Pancreas (tissue), 10 donors: ENCODE measurements at regions not wholly inside any gene's neighbourhood (a gene's known extent, or its start where the extent isn't known, plus 50 kb on each side); places are given as distances from the start of the nearest gene placed in this dataset.

Experiments
- ATAC-seq, 4 donors: fragments of 200-7000 bp; cut with Tn5 transposase; one replicate each; pipeline versions ENCODE4 v1.8.0 to v1.9.1; 2020; ENCODE audit warnings: mild to moderate bottlenecking in 4 of 4, moderate library complexity in 4 of 4
- DNase-seq, 6 donors: peaks; one replicate each; pipeline ENCODE4 v3.0.0-alpha.2; 2020
- FAIRE-seq: peaks from 2 replicates; lab custom pipeline; 2012; peaks lifted over from hg19 to GRCh38; lab: Jason Lieb, UNC
- H3K27ac ChIP-seq, 4 donors: fragments of 200-600 bp; sonication (generic); 1 replicate in 3 of 4; 2 replicates in 1 of 4; pipeline versions ENCODE4 v1.5.0 to v1.8.0; 2020
- H3K27me3 ChIP-seq, 4 donors: fragments of 200-600 bp; one replicate each; pipeline ENCODE4 v1.8.0; 2021
- H3K36me3 ChIP-seq, 3 donors: fragments of 200-600 bp; sonication (generic) in 1 of 3; one replicate each; pipeline versions ENCODE4 v1.5.0 to v1.8.0; 2020 to 2021
- H3K4me1 ChIP-seq, 3 donors: fragments of 200-600 bp; one replicate each; pipeline ENCODE4 v1.8.0; 2021
- H3K4me3 ChIP-seq, 4 donors: fragments of 200-600 bp; sonication (generic) in 2 of 4; one replicate each; pipeline versions ENCODE4 v1.5.0 to v1.8.0; 2020 to 2021
- H3K9me3 ChIP-seq, 4 donors: fragments of 200-600 bp; one replicate each; pipeline ENCODE4 v1.8.0; 2021
- WGBS, 2 donors: extraction: QIAGEN DNeasy Blood & Tissue Kit; methylation state at CpG; one replicate each; pipeline ENCODE4 v1.1.7; 2013; 5-methylcytosine and 5-hydroxymethylcytosine counted together
- intact Hi-C, 3 donors: fragments of 100-400 bp; cut with DNase I; formaldehyde crosslinking; loops; one replicate each; pipeline versions ENCODE4 v1.11.1 to v1.14.2; 2022
- TF ChIP-seq, protein P1 (sequence below), 4 donors: fragments of 200-600 bp; sonication (generic) in 3 of 4; IDR thresholded peaks; one replicate each; pipeline versions ENCODE4 v1.5.0 to v1.8.0; 2021; ENCODE audit warnings: antibody characterized with exemption in 4 of 4
- donor health status: healthy with polysubstance abuse.
- donor health status: DM: no; HTN: no; CAD: no; lungs with moderate emphysema.
- donor health status: DM: no; HTN: no; CAD: no.
- donor health status: control.
- donor health status: control.
- donor health status: Bipolar disorder and iron deficiency.
- donor health status: DM: yes; HTN: yes; CAD: no.
- donor health status: DM: no; HTN: no; CAD: no.
- donor health status: DM: no; HTN: no; CAD: no.
- donor health status: DM: yes; HTN: yes; CAD: no.

DNA sequence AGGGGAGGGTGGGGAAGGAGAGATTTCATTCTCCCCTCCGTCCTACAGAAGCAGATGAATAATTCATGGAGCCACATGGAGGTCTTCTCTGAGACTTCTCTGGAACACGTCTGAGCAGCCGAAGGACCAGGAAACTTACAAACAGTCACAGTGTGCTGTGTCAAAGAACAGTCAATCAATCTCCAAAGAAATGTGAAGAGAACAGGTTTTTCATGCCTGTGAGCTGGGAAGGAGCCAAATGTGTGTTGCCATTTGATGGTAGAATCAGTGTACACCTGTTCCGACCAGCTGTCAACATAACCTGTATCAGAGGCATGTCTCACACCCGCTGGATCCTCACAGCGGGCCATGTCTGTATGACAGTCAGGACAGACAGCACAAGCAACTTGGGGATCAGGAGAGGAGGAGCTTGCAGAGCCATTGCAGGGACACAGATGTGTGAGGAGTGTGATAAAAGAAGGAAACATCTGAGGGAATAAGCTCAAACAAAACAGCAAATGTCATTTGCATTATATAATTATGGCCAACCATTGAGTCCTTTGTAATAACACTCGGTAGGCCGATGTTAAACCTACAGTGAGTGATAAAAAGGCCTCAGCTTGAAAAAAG lies 298.5 kb downstream of the EN1 start:
- DNase-seq (no peak), FAIRE-seq (no peak), ATAC-seq (no peak)
- intact Hi-C loops = no loop called here
- H3K27ac ChIP-seq = no peak overlapping the region
- H3K4me1 ChIP-seq = no peaks in the 10 kb centered on the region
- no peaks in the 10 kb centered on the region for H3K36me3 ChIP-seq
- H3K9me3 ChIP-seq = no peaks in the 10 kb centered on the region
- no peaks in the 10 kb centered on the region for H3K27me3 ChIP-seq
- 45 to 49% methylated on average over 8 of the region's 8 CpGs for WGBS, 2 donors
- no peak overlapping the region for H3K4me3 ChIP-seq
- TF ChIP-seq, protein P1, sequence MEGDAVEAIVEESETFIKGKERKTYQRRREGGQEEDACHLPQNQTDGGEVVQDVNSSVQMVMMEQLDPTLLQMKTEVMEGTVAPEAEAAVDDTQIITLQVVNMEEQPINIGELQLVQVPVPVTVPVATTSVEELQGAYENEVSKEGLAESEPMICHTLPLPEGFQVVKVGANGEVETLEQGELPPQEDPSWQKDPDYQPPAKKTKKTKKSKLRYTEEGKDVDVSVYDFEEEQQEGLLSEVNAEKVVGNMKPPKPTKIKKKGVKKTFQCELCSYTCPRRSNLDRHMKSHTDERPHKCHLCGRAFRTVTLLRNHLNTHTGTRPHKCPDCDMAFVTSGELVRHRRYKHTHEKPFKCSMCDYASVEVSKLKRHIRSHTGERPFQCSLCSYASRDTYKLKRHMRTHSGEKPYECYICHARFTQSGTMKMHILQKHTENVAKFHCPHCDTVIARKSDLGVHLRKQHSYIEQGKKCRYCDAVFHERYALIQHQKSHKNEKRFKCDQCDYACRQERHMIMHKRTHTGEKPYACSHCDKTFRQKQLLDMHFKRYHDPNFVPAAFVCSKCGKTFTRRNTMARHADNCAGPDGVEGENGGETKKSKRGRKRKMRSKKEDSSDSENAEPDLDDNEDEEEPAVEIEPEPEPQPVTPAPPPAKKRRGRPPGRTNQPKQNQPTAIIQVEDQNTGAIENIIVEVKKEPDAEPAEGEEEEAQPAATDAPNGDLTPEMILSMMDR (IDR thresholded peaks at IDR 0.05) = no peak

DNA sequence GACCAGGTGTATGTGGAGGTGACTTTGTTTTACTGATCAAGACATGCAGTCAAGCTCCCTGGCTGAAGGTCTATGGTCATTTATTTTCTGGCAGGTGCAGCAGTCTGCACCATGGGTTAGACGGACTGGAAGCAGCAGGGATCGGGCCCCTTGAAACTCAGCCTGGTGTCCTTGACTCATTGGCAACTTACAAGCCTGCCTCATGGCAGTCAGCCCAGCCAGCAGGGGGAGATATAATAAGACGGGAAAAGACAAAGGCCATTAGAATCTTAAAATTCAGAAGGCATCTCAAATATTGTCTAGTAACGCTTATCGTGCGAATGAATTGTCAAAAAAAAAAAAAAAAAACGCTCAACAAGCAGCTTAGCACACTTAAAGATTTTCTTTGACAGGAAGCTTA lies 308.2 kb downstream of the EN1 start:
- TF ChIP-seq, protein P1 (IDR thresholded peaks at IDR 0.05) = peak in 1 of 4 donors; percentile 22
- Histone ChIP-seq H3K27ac (no peak overlapping the region), H3K36me3 (no peaks in the 10 kb centered on the region), H3K4me3 (no peak overlapping the region), H3K27me3 (no peaks in the 10 kb centered on the region), H3K9me3 (no peaks in the 10 kb centered on the region), H3K4me1 (no peaks in the 10 kb centered on the region)
- WGBS, 2 donors = 41% methylated on average over 7 of the region's 7 CpGs
- no peak for FAIRE-seq
- DNase-seq = peak in 5 of 6 donors; percentile 21 to 58 (median 25)
- ATAC-seq = peak in 3 of 4 donors; percentile 22 to 59 (median 52)
- intact Hi-C loops = no loop called here

DNA sequence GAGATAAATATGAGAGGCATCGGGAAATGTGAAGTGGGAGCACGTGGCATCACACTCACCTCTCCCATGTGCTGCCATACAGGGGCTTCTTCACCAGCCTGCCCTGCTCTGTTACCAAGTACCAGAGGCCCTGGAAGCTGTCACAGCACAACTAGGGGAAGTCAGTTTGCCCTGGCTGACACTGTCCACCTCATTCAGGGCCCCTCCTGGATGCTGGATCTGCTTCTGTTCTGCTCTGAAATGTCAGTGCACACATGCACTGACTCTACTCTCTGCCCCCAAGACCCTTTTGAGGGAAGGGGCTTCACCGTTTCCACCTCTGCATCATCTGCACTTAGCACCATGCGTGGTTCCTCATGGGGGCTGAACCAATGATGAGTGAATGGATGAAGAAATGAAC lies 311.1 kb downstream of the EN1 start:
- no peak for FAIRE-seq
- Histone ChIP-seq H3K27ac (no peak overlapping the region), H3K4me3 (no peak overlapping the region), H3K9me3 (no peaks in the 10 kb centered on the region), H3K36me3 (no peaks in the 10 kb centered on the region), H3K4me1 (no peaks in the 10 kb centered on the region), H3K27me3 (no peaks in the 10 kb centered on the region)
- no peak for ATAC-seq
- intact Hi-C loops = no loop called here
- 85 to 89% methylated on average over 4 of the region's 4 CpGs for WGBS, 2 donors
- DNase-seq = no peak
- TF ChIP-seq, protein P1 (IDR thresholded peaks at IDR 0.05) = no peak

DNA sequence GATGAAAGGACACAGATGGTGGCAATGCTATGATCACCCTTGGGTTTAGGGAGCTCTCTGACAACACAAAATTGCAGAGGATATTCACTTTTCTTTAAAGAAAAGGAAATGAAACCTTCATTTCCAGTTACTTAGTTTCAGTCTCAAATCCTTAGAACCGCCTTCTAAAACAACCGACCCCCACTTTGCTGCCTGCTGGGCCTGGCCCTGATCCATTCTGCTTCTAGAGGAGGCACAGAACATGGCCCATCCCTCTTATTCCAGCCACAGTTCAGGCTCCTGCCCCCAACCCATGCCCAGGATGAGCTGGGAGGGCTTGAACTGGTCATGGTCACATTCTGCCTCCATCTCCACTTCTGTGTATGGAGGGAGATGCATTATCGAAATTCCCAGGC lies 311.6 kb downstream of the EN1 start:
- TF ChIP-seq, protein P1 (IDR thresholded peaks at IDR 0.05) = no peak
- WGBS, 2 donors = 85 to 87% methylated on average over 3 of the region's 3 CpGs
- Histone ChIP-seq H3K27me3 (no peaks in the 10 kb centered on the region), H3K4me1 (no peaks in the 10 kb centered on the region), H3K36me3 (no peaks in the 10 kb centered on the region), H3K27ac (no peak overlapping the region), H3K9me3 (no peaks in the 10 kb centered on the region), H3K4me3 (no peak overlapping the region)
- intact Hi-C loops = no loop called here
- no peak for FAIRE-seq
- no peak for ATAC-seq
- no peak for DNase-seq

DNA sequence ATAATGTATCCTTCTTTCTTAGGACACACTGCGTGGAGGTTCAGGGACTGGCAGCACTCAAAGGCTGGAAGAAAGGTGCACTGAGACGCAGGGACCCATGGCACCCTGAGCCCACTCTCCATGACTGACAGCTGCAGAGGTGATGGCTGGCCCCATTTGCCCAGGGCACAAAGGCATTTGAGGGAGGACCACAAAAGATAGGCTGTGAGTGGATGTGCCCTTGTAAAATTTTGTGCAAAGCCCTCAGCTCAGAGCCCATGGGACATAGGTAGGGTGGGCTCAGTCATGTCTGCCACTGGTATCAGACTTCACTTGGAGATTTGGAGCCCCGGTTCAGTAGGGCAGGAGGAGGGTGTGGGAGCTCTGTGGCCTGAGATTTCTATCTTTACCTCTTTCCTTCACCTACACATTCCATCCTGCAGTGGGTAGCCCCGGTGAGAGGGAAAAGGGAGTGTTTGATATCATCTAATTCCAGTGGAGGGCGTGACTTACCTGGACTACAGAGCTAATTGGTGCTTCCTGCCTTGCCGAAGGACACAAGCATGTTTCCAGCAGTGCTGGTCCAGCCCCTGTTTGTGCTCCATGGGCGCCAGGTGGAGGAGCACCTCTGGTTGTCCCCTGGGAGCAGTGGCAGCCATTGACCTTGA lies 312.2 kb downstream of the EN1 start:
- Histone ChIP-seq H3K4me3 (no peak overlapping the region), H3K4me1 (no peaks in the 10 kb centered on the region), H3K27me3 (no peaks in the 10 kb centered on the region), H3K36me3 (no peaks in the 10 kb centered on the region), H3K9me3 (no peaks in the 10 kb centered on the region), H3K27ac (no peak overlapping the region)
- DNase-seq (no peak), ATAC-seq (no peak), FAIRE-seq (no peak)
- TF ChIP-seq, protein P1 (IDR thresholded peaks at IDR 0.05) = no peak
- 67 to 74% methylated on average over 7 of the region's 7 CpGs for WGBS, 2 donors
- intact Hi-C loops = no loop called here
